Left cardiac atrium (tissue), 4 donors: ENCODE measurements at regions not wholly inside any gene's neighbourhood (a gene's known extent, or its start where the extent isn't known, plus 50 kb on each side); places are given as distances from the start of the nearest gene placed in this dataset.
"Not testable (repeated sequence)": the region's sequence is repeated elsewhere in the genome, so short reads cannot be mapped to it uniquely, and the experiment has no call there.

ENCODE experiments used
- ATAC-seq, 2 donors: fragments of 200-7000 bp; cut with Tn5 transposase; one replicate each; pipeline ENCODE4 v1.9.1; 2020; ENCODE audit warnings: mild to moderate bottlenecking in 2 of 2, moderate library complexity in 2 of 2
- DNase-seq: peaks from one replicate; pipeline ENCODE4 v3.0.0-alpha.2; 2020
- intact Hi-C, 2 donors: fragments of 100-400 bp; cut with DNase I; formaldehyde crosslinking; loops; one replicate each; pipeline versions ENCODE4 v1.14.1 to v1.15.1; 2022 to 2023
- donor health status: DM: no; HTN: yes; CAD: no.
- donor health status: DM: no; HTN: yes; CAD: no; lungs with severe emphysema.
- donor health status: DM: yes; HTN: yes; CAD: no.
- donor health status: Dilated cardiomyopathy.

DNA sequence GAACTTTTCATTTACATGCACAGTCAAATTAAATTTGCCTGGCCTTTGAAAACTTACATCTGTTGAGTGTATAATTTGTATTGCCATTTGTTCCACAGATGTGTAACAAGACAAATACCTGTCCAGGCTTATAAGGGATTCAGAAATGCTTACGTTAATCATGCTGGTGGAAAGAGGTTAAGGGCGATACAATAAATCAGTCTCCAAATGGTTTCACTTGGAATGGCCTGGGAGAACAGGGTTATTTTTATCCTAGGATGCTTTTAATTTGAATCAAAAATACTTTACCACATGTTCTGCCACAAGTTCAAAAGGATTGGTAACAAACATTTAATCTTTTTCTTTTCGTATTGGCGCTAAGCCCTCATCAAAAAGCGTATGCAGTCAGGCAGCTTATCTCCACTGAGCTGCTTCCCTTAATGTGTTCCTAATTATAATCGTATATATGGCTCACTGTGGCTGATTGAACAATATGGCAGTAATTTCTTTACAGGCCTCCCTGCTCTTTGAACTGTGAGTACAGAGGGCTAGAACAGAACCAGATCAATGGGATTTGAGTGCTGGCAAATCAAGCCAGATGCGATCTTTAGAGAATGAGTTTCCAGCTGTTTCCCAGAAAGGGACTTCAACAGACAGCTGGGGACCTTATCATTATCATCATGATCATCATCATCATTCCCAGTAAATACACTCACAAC is 425.7 kb downstream of the SPRY2 start:
- ATAC-seq (no peak), DNase-seq (no peak)
- intact Hi-C loops, result no loop called here

DNA sequence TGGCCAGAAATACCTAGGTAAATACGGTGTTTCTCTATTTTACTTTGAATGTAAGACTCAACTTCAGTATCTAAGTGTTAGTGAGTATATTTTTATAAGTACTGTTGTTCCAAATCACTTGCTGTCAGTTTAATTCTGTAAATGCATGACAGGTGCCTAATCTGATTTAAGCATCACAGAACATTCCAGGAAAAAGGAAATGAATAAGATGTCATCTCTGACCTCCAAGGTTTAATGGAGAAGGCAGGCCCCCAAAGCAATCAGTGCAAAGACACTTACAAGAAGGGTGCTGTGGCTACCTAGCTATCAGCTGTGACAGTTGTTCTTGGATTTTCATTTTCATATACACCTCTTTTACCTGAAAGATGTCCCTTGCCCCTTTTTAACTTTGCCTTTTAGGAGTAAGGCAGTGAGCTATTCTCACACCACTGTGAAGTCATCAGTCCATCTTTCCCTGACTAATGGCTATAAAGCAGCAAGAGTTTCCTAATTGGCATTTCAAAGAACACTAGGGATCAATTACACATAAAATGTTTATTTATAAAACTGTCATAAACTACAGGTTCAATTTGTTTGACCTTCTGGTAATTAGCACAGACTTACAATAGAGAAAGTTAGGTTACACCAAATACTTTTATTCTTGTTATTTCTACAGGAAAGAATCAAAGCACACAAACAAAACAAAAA is 427.6 kb downstream of the SPRY2 start:
- no peak for ATAC-seq
- intact Hi-C loops, result no loop called here

DNA sequence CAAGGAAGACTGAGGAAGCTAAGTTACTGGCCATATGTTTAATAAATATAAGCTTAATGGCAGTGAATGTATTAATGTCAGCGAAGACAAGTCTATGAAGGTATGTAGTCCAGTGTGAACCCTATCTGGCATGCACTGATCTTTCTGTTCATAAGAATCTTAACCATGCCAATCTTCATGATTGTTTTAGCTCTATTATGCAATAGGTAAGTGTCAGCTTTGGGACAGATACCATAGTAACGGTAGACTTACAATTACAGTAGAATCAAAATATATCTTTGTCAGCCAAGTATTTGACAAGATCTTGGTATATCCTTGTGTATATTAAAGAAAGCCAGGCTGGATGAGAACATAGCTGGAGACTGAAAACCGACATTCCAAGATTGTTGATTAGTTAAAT is 428.5 kb downstream of the SPRY2 start:
- DNase-seq, result no peak
- ATAC-seq, result no peak
- intact Hi-C loops, result no loop called here

More for the DNA sequence above, 427.6 kb downstream of the SPRY2 start:
- no peak for DNase-seq

DNA sequence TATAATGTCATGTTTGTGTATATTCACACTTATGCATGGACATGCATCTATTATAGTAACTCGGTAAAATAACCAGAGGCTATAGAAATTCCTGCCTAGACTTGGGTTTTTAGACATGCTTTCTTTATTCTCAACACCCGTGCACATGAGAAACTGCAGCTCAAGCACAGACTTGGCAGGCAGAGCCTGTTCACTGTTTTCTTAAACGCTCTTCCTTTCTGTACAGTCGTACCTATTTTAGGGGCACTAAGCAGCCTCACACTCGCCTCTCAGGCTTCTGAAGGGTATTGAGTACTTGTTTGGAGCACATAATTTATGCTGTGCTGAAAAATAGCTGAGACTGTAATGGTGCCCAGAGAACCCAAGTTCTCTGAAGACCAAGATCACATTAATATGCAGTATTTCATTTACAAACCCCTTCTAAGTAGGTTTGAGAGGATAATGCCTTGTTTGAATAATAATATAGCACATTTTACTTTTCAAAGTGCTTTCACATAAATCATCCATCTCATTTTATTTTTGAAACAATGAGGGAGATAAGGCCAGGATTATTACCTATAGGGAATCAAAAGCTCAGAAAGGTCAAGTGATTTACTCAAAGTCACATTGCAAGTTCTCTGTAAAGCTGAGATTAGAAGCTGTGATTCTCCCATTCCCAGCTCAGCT is 429.9 kb downstream of the SPRY2 start:
- intact Hi-C loops, result no loop called here
- DNase-seq, result no peak
- ATAC-seq, result no peak

DNA sequence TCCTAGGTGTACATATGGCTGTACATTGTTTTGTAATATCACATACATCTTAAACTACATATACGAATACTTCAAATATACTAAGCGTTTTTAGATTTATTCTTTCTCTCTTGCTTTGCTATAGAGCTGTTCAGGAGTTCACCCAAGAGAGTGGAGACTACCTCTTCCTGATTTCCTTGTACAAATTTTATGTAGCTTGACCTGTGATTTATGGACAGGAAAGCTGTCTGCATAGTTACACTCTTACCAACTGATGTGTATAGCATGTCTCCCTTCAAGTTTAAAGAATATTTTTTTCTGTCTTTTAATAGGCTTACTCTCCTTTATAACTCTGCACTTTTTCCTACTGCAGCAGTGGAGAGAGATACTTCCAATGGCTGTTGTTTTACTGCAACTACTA is 428.7 kb downstream of the NDFIP2 start:
- DNase-seq (no peak), ATAC-seq (no peak)
- intact Hi-C loops, result no loop called here

DNA sequence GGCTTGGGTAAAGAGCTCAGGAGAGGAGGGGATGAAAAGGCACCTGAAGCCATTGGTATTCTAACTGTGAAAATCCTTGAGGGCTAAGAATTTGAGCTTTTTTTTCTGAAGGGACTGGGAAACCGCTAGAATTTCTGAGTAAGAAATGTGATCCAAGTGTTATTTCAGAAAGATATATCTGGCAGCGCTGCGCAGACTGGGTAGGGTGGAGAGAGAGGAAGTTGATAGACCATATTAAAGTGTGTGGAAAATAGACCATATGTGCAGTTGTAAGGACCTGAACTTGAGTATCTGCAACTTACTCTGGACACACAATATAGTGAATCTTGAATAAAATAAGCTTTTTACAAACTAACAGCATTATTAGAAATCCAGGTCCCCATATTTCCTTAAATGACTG is 427.4 kb downstream of the NDFIP2 start:
- DNase-seq (no peak), ATAC-seq (no peak)
- intact Hi-C loops, result no loop called here

DNA sequence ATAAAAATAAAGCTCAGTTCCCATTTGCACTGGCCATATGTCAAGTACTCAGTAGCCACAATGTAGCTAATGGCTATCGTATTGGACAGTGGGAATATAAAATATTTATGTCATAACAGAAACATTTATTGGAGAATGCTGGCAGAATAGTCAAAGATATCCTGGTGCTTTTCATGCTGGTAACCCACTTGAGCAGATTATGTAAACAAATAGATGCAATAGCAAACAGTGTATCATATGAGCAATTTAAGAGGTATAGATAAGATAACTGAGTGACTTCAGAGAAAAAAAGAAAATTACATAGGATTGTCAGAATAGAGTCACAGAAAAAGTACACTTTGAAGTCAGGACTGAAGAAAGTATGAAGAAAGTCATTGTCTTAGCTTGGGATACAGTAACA is 426.6 kb downstream of the NDFIP2 start:
- intact Hi-C loops, result no loop called here
- DNase-seq (no peak), ATAC-seq (no peak)

DNA sequence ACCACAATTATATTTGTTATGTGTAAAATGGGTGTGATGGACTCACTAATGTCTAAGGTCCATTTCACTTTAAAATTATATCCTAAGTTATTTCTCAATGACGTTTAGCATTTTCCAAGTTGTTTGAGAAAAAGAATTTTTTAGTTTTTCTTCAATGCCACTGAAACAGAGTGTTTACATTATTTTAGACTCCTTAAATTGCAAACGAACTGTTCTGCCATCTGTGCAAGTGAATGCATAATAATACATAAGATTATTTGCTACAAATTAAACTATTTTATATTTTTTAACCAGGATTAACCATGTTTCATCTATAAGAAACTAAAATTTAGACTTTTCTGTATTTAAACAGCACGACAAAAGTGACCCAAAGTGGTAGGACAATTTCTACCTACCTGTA is 425.4 kb downstream of the NDFIP2 start:
- DNase-seq (no peak), ATAC-seq (no peak)
- intact Hi-C loops, result no loop called here

DNA sequence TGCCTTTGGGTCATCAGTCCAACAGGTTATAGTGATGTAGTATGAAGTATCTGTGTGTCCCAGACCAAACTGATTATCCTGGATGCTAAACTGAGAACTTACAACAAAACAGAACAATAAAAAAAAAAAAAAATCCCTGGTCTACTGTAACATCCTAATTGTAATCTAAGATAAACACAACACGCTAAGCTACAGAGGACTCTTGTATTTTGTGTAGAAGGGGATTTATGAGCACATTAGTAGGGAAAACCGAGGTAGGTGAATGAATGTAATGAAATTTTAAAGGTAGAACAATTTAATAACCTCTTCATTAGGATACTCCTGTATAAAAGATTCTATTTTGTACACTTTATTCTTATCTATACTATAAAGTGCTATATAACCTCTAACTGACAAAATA is 424.1 kb downstream of the NDFIP2 start:
- ATAC-seq, result no peak
- intact Hi-C loops, result no loop called here

DNA sequence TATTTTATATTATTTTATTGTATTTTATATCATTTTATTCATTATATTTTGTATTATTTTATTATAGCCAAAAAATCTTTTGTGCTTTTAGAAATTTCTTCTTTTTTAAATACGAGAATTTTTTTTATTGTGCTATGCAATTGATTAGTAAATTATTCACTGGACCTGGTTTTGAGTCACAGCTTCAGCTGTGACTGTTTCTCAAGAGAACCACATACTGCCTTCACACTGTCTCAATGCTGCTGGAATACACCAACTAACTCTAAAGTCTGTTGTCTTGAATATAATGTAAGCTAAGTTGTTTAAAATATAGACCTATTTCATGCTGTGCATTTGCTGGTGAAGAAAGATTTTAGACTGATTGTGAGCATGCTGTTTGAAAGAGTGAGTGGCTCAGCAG is 423.6 kb downstream of the NDFIP2 start:
- no peak for ATAC-seq
- intact Hi-C loops, result no loop called here
- DNase-seq, result no peak

More for the DNA sequence above, 424.1 kb downstream of the NDFIP2 start:
- no peak for DNase-seq

DNA sequence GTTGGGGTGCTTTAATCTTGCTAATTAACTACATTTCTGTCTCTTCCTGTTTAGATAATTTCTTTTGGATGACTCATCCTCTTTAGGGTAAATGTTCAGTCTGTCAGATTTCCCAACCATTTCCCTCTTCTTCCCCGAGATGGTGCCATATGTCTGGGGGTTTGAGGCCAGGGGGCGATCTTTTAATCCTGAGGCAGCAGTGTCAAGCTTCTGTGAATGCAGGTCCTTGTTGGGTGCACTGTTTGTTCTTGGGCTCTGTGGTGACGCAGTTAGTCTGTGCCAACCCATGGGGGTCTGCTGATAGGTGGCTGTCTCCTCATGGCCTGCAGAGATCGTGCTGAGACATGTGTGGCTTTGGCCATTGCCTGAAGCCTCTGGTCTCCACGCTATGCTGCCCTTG is 420.4 kb downstream of the NDFIP2 start:
- intact Hi-C loops, result no loop called here
- no peak for ATAC-seq

DNA sequence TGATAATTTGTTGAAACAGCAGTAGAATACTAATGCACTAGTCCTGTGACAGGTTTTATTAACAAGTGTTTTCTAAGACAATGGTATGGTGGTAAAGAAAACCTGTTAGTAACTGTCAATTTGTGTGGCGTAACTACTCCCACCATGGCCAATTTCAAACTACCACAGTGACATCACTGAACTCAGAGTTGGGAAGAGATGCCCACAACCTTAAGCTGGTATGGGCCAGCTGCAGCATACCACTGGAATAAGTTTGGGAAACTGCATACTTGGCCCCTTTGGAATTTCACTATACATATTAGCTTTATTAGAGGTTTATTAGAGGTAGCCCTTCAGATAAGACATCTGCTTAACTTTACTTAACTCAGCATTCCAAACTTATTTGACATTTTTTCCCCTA is 419.4 kb downstream of the NDFIP2 start:
- ATAC-seq (no peak), DNase-seq (no peak)
- intact Hi-C loops, result no loop called here

More for the DNA sequence above, 420.4 kb downstream of the NDFIP2 start:
- no peak for DNase-seq

DNA sequence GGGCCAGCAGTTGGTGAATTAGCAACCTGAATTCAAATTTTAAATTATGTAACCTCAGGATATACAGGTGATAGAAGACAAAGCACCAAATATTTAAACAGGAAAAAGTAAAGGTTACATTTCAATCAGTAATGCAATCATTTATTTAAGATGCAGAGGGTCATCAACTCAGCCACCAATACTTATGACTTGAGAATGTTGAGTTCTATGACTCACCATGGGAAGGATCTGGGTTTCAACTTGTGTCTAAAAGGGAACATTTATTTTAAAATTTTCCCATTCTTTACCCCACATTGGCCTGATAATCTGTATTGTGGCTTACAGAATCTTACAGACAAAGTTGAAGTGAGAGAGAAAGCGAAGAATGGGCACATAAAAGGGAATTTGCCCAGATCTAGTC is 418.0 kb downstream of the NDFIP2 start:
- DNase-seq, result no peak
- intact Hi-C loops, result no loop called here
- no peak for ATAC-seq

DNA sequence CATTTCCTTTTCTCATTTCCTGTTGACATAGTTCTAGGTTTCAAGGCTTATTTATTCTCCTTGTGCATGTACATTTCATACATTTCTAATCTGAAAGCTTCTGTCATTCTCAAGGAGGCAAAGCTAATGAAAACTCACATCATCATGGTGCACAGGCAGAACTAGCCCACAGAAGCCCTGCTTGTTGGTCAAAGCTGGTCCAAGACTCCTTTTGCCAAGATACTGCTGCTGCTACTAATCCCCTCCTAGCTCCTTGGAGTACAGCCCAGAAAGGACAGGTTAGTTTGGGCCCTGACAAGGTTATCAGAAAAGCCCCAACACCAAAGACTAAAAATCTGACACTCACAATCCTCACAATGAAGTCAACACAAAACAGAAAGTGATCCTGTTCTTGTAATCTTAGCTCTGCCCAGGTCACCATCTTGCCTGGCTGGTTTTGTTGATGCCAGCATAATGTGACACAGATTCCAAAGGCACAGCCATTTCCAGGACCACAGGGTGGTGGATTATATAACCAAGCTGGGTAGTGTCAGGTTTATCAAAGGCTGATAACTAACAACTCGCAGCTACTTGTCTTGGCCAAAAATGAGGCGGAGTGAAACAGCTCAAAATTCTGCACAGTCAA is 417.4 kb downstream of the NDFIP2 start:
- intact Hi-C loops, result no loop called here
- DNase-seq (no peak), ATAC-seq (peak; percentile 71 to 89)

DNA sequence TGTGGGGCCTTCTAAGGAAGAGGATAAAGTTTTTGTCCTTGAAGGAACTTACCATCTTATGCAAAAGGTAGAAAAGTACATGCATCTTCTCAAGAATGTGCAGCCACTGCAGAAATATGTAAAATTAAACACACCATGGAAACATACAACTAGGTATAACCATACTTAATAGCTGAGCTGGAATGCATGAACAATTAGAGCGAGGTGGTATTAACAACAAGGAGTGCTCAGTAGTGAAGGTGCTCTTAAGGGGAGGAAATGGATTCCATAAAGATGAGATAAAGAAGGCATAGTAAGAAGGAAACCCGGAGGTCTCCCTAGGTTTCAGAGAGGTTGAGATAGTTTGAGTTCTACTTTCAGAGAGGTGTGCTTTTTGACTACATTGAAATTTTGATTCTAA is 415.9 kb downstream of the NDFIP2 start:
- intact Hi-C loops, result no loop called here
- ATAC-seq (no peak), DNase-seq (no peak)

DNA sequence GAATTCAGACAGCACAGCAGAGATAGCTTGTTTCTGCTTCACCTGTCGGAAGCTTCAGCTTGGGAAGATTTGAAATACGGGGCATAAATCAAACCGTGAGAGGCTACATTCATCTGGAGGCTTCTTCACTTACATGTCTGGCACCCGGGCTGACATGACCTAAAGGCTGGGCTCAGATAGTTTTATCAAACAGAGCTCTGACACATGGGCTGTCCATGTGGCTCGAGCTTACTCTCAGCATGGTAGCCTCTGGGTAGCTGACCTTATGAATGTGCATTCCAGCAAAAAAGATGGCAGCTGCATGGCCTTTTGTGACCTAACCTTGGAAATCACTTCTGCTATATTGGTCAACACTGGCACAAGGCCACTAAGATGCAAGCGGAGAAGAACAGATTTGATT is 414.5 kb downstream of the NDFIP2 start:
- intact Hi-C loops, result no loop called here
- DNase-seq (no peak), ATAC-seq (no peak)

DNA sequence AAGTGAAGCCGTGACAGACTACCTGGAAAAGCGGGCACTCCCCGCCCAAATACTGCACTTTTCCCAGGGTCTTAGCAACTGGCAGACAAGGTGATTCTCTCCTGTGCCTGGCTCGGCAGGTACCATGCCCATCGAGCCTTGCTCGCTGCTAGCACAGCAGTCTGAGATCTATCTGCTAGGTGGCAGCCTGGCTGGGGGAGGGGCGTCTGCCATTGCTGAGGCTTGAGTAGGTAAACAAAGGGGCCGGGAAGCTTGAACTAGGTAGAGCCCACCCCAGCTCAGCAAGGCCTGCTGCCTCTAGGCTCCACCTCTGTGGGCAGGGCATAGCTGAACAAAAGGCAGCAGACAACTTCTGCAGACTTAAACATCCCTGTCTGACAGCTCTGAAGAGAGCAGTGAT is 406.3 kb downstream of the NDFIP2 start:
- intact Hi-C loops, ATAC-seq, DNase-seq: not testable (repeated sequence)

DNA sequence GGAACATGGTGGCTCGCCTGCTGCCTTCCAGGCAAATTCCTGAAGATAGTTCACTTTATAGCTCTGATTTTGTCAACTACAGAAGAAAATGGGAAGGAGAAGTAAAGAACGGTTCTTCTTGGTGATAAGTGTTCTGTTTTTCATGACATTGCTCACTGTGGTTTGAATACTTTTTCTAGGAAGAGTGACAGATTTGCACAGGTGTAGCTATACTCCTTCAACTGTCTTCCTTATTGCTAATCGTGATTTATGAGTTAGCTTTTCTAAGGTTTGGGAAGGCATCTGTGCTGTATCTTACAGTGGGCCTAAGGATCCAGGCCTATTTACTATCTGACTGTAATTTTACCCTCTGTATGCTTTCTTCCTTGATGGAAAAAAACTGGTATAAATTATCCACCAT is 405.6 kb downstream of the NDFIP2 start:
- ATAC-seq (no peak), DNase-seq (no peak)
- intact Hi-C loops, result no loop called here

DNA sequence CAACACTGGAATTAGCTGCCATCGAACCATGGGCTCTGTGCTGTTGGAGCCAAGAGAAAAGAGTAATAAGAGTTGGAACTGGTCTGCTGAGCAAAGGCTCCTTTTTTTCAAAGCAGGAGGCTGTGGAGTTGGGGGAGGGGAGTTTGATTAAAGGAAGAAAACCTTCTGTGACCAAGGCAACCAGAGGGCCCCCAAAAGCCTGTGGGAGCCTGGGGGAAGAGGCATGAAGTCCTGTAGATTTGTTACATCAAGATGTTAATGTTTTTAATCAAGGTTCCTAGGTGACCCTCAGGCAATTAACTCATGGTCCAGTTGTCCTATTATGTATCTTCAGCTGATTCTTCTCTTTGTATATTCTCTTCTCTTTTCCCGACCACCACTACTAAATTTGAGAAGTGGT is 403.9 kb downstream of the NDFIP2 start:
- no peak for ATAC-seq
- intact Hi-C loops, result no loop called here
- no peak for DNase-seq

DNA sequence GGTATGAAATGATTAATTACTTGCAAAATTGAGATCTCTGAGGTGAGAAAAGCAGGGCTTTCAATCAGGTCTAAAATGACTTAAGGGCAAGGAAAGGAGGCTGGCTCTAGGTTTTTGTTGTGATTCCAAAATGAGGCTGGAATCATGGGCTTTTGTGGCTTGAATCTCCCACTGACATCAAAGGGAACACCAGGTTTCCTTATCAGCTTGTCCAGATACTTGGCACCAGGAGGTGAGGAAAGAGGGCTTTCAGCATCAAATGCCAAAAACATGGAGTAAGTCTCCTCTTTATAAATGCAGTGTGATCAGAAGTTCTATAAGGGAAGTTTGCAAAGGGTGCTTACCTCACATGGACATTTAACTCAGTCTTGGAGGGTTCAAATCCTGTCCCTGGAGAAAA is 402.3 kb downstream of the NDFIP2 start:
- no peak for DNase-seq
- intact Hi-C loops, result no loop called here
- ATAC-seq, result no peak
